Stimulated activated naive CD8-positive, alpha-beta T cell treated with anti-CD3 and anti-CD28 coated beads, Interleukin-15, Interleukin-2, amounts not matched to agents 100 ng/mL and 50 ng/mL, for 24 hours (primary cell): ENCODE measurements at regions not wholly inside any gene's neighbourhood (a gene's known extent, or its start where the extent isn't known, plus 50 kb on each side); places are given as distances from the start of the nearest gene placed in this dataset.
"Not testable (repeated sequence)": the region's sequence is repeated elsewhere in the genome, so short reads cannot be mapped to it uniquely, and the experiment has no call there.

Experiments
- H3K27ac Mint-ChIP-seq: one replicate; pipeline ENCODE4 v1.8.0; 2021; ENCODE audit warnings: mild to moderate bottlenecking, mixed read lengths
- H3K27me3 Mint-ChIP-seq: one replicate; pipeline ENCODE4 v1.8.0; 2021; ENCODE audit warnings: mixed read lengths
- H3K36me3 Mint-ChIP-seq: one replicate; pipeline ENCODE4 v1.8.0; 2021; ENCODE audit warnings: low read depth, mixed read lengths
- H3K4me1 Mint-ChIP-seq: one replicate; pipeline ENCODE4 v1.8.0; 2021; ENCODE audit warnings: low read depth, mixed read lengths
- H3K4me3 Mint-ChIP-seq: one replicate; pipeline ENCODE4 v1.8.0; 2021; ENCODE audit warnings: mild to moderate bottlenecking, mixed read lengths
- H3K9me3 Mint-ChIP-seq: one replicate; pipeline ENCODE4 v1.8.0; 2021; ENCODE audit warnings: mixed read lengths

DNA sequence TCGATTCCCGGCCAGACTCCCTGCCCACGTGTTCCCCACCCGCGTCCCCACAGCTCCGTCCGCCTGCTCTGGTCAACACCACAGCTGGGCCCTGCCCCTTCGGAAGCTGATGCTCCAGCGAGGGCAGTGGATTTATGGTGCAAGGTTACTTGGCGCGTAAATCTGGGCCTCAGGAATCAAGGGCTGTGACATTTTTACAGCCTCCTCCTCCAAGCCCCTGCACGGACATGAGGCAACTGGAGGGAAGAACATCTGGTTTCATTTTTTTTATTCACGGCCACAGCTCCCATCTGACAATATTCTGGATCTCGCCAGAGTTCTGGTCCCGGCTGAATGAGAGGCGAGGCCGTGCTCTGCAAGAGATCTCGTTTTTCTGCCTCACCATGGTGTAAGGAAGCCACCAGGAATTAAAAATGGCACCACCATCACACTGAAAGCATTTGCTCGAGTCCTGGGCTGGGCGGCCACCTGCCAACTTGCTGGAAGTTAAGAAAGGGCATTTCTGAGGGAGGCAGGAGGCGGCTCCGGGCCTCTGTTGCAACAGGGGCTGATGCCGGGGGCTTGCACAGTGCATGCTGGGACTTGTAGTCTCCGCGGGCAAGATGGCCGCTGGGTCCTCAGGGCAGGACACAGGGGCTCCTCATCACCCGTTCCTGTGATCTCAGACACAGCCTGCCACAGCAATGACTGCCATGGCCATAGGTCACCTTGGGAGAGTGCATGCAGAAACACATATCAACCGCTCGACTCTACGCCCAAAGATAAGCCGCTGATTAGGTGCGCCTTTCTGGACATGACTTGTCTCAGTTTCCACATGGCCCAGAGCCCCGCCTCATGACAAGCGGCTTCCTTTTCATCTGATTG is 148.5 kb downstream of the LY86 start:
- no peaks in the 10 kb centered on the region for H3K4me1 Mint-ChIP-seq
- H3K9me3 Mint-ChIP-seq, result no peaks in the 10 kb centered on the region
- no peak overlapping the region for H3K27ac Mint-ChIP-seq
- no peak overlapping the region for H3K4me3 Mint-ChIP-seq
- H3K36me3 Mint-ChIP-seq, result no peaks in the 10 kb centered on the region
- H3K27me3 Mint-ChIP-seq, result peaks cover 27% of the 10 kb centered on the region

- Mint-ChIP-seq H3K27me3 (peaks cover 27% of the 10 kb centered on the region), H3K9me3 (no peaks in the 10 kb centered on the region), H3K4me1 (no peaks in the 10 kb centered on the region), H3K4me3 (no peak overlapping the region), H3K27ac (no peak overlapping the region), H3K36me3 (no peaks in the 10 kb centered on the region)
Measured at GRCh38 chr6:6737671-6738070, 149.2 kb downstream of the LY86 start.

GRCh38 chr6:6738108-6738507 is 149.6 kb downstream of the LY86 start:
- Mint-ChIP-seq H3K27me3 (peaks cover 27% of the 10 kb centered on the region), H3K9me3 (no peaks in the 10 kb centered on the region), H3K36me3 (no peaks in the 10 kb centered on the region), H3K4me3 (no peak overlapping the region), H3K4me1 (no peaks in the 10 kb centered on the region), H3K27ac (no peak overlapping the region)

DNA sequence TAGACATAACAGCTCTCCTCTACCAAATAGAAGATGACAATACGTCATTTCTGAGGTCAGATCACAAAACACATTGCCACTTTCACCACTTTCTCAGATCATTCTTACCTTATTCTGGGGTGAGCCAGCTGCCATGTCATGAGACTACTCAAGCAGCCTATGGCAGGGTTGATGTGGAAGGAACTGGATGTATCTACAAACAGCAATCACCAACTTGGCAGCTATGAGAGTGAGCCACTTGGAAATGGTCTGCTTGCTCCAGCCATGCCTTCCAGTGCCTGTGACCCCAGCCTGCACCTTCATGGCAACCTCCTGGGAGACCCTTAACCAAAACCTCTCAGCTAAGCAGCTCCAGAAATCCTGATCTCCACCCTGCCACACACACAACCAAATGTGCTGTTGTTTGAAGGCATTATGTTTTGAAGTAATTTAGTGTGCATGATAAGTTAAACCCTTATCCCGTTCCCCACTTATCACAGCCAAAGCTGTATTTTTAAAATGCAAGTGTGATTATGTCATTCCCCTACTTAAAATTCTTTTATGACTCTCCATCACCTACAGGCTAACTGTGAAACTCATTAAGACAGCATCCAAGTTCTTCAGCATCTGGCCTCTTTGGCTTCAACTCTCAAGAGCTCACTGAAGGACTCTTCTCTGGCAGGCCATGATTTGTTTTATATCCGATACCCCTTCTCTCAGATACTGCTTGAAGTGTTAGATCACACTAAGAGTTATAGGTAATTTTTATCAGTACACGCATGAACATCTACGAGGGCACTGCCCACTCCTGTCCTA is 150.6 kb downstream of the LY86 start:
- Mint-ChIP-seq H3K9me3 (no peaks in the 10 kb centered on the region), H3K4me1 (no peaks in the 10 kb centered on the region), H3K27ac (no peak overlapping the region), H3K4me3 (no peak overlapping the region), H3K27me3 (peaks cover 20% of the 10 kb centered on the region), H3K36me3 (no peaks in the 10 kb centered on the region)

DNA sequence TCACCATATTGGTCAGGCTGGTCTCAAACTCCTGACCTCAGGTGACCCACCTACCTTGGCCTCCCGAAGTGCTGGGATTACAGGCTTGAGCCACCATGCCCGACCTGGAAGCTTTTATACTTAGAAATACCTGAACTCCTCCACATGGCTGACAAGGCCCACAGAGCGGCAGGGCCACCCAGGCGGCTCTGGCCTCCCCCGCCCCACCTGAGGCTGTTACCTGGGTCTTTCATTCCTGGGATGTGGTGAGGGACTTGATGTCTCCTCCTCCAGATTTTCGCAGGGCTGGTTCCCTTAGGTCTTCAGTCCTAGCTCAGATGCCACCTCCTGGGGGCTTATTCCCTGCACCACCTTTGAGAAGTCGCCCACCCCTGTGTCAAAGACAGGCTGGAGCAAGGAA is 152.1 kb downstream of the LY86 start:
- no peaks in the 10 kb centered on the region for H3K4me1 Mint-ChIP-seq
- no peak overlapping the region for H3K27ac Mint-ChIP-seq
- no peak overlapping the region for H3K4me3 Mint-ChIP-seq
- peaks cover 20% of the 10 kb centered on the region for H3K27me3 Mint-ChIP-seq
- no peaks in the 10 kb centered on the region for H3K9me3 Mint-ChIP-seq
- no peaks in the 10 kb centered on the region for H3K36me3 Mint-ChIP-seq

DNA sequence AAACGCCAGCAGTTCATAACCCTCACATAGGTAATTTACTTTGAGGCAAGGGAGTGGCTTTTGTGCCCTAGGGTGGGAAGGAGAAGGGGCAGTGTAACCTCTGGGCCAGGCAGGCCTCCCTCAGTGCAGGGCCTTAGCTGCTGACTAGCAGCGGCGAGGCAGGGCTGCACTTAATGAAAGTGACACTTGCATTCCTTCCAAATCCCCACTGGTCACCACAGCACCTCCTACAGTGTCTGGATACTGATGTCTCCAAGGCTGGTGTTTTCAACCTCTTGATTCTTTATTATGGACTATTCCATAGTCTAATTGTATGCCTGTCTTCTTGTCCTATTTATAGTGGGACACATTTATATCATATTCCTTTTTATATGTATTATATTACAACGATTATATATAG is 152.7 kb downstream of the LY86 start:
- Mint-ChIP-seq H3K4me1 (no peaks in the 10 kb centered on the region), H3K27ac (no peak overlapping the region), H3K36me3 (no peaks in the 10 kb centered on the region), H3K4me3 (no peak overlapping the region), H3K27me3 (peaks cover 18% of the 10 kb centered on the region), H3K9me3 (no peaks in the 10 kb centered on the region)

GRCh38 chr6:6742535-6742934 is 154.0 kb downstream of the LY86 start:
- Mint-ChIP-seq H3K36me3 (no peaks in the 10 kb centered on the region), H3K4me1 (no peaks in the 10 kb centered on the region), H3K4me3 (no peak overlapping the region), H3K9me3 (no peaks in the 10 kb centered on the region), H3K27ac (no peak overlapping the region), H3K27me3 (peaks cover 17% of the 10 kb centered on the region)

- Mint-ChIP-seq H3K4me1 (no peaks in the 10 kb centered on the region), H3K9me3 (no peaks in the 10 kb centered on the region), H3K4me3 (no peak overlapping the region), H3K27ac (no peak overlapping the region), H3K27me3 (peaks cover under 1% of the 10 kb centered on the region), H3K36me3 (no peaks in the 10 kb centered on the region)
Measured at GRCh38 chr6:6744551-6744950, 156.0 kb downstream of the LY86 start.

DNA sequence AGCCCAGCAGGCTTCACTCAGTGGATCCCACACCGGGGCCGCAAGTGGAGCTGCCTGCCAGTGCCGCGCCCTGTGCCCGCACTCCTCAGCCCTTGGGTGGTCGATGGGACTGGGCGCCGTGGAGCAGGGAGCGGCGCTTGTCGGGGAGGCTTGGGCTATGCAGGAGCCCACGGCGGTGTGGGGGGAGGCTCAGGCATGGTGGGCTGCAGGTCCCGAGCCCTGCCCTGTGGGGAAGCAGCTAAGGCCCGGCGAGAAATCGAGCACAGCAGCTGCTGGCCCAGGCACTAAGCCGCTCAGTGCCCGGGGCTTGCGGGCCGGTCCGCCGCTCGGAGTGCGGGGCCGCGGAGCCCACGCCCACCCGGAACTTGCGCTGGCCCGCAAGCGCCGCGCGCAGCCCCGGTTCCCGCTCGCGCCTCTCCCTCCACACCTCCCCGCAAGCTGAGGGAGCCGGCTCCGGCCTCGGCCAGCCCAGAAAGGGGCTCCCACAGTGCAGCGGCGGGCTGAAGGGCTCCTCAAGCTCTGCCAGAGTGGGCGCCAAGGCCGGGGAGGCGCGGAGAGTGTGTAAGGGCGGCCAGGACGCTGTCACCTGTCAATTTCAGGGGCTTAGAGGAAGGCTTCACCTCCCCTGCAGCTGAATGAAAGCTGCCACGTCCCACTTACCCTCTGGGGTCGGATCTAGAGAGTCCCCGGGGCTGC is 157.3 kb downstream of the LY86 start:
- not testable (repeated sequence) for H3K9me3 Mint-ChIP-seq, H3K4me3 Mint-ChIP-seq, H3K27me3 Mint-ChIP-seq, H3K27ac Mint-ChIP-seq, H3K4me1 Mint-ChIP-seq, H3K36me3 Mint-ChIP-seq

DNA sequence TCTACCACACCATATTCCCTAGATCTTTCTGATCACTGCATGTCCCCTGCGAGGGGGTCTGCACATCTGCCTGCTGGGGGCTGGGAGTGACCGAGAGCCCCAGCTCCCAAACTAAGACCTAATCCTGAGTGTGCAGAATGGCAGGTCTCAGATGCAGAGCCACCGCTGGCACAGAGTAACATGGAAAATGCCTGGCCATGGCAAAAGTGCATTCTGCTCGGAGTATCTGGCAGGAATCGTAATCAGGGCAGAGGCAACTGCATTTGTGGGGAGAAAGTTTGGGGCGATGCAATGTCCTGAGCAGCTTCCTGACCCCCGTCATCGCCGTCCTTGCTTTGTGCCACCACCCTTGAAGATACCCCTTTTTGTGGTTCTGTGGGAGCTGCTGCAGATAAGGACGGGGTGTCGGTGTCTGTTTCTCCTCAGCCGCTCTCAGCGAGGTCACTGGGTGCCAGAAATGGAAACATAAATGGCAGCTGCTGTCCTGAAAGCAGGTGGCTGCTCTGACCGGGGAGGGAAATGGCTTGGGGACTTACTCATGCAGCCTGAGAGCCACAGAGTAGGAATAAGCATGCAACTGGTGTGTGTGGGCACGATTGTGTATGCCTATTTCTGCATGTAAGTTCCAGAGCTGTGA is 157.9 kb downstream of the LY86 start:
- no peaks in the 10 kb centered on the region for H3K36me3 Mint-ChIP-seq
- H3K9me3 Mint-ChIP-seq, result no peaks in the 10 kb centered on the region
- no peak overlapping the region for H3K4me3 Mint-ChIP-seq
- no peak overlapping the region for H3K27ac Mint-ChIP-seq
- H3K4me1 Mint-ChIP-seq, result peaks cover 7% of the 10 kb centered on the region
- no peaks in the 10 kb centered on the region for H3K27me3 Mint-ChIP-seq

GRCh38 chr6:6746970-6747338 is 158.4 kb downstream of the LY86 start:
- H3K27me3 Mint-ChIP-seq, result no peaks in the 10 kb centered on the region
- H3K9me3 Mint-ChIP-seq, result no peaks in the 10 kb centered on the region
- H3K27ac Mint-ChIP-seq, result no peak overlapping the region
- H3K36me3 Mint-ChIP-seq, result no peaks in the 10 kb centered on the region
- no peak overlapping the region for H3K4me3 Mint-ChIP-seq
- H3K4me1 Mint-ChIP-seq, result peaks cover 11% of the 10 kb centered on the region

DNA sequence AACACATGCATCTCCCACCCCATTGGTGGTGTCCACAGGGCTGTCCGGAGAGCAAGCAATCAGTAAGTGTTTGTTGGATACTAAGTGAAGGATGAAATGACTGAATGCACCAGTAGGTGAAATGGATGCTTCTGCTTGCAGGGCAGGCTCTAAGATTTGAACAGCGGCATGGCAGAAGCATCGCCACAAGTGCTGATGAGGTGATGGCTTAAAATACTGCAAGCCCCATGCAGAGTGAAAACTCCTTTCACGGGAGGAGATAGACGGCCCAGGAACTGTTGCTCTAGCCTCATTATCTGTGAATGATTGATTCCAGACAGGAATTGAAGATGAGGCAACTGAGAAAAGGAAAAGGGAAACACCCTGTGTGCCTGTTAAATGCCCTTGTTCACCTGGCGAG is 158.9 kb downstream of the LY86 start:
- Mint-ChIP-seq H3K27ac (no peak overlapping the region), H3K4me3 (no peak overlapping the region), H3K4me1 (peaks cover 12% of the 10 kb centered on the region), H3K9me3 (no peaks in the 10 kb centered on the region), H3K36me3 (no peaks in the 10 kb centered on the region), H3K27me3 (no peaks in the 10 kb centered on the region)

DNA sequence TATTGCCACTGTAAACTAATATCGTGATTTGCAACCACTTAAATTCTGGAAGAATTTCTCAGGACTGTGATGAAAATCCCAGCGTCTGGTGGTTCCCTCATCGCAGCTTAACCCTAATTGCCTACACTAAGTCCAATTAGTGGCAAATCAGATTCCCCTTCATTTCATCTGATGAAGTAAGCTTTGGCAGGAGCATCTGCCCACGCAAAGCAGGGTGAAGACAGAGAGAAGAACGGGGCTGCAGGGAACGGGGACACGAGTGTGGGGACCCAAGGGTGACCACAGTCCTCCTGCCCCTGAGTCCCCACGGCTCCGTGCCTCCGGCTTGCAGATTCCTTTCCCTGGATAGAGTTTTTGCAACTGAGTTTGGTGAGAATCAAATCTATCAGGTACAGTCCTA is 159.5 kb downstream of the LY86 start:
- Mint-ChIP-seq H3K36me3 (no peaks in the 10 kb centered on the region), H3K4me3 (no peak overlapping the region), H3K4me1 (peaks cover 12% of the 10 kb centered on the region), H3K27me3 (no peaks in the 10 kb centered on the region), H3K27ac (no peak overlapping the region), H3K9me3 (no peaks in the 10 kb centered on the region)

DNA sequence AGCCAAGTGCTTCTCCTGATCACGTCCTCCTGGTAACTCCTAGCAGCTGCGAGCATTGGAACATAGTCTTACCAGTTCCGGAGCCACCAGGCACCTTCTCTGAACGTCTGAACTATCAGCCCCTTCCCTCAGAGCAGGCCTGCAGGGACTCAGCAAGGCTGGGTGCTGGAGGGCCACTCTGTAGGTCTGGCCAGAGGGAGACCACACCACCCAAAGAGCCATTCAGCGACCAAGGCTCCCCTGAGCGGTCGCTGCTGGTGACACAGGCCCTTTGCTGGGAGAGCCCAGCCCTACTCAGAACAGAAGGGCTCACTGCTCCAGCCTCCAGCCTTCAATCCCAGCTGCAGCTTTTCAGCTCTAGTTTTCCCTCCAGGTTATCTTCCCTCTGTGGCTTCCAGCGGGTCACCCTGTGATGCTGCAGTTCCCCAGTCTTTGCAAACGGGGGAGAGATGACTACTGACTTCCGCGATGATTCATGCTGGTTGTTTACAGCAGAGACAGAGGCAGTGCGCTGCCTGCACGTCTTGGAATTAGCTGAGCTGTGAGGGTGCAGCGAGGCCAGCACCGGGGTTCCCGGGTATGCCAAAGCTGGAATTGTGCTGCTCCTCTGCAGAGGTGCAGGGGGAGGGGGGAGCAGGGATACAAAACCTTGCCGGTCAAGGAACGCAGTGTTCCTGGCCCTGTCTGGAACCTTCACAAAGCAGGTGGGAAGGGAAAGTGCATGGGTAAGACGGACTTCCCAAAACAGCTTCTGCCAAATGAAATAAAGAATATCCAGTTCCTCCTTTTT is 161.4 kb downstream of the LY86 start:
- Mint-ChIP-seq H3K27me3 (no peaks in the 10 kb centered on the region), H3K4me1 (peaks cover 12% of the 10 kb centered on the region), H3K9me3 (no peaks in the 10 kb centered on the region), H3K27ac (no peak overlapping the region), H3K36me3 (no peaks in the 10 kb centered on the region), H3K4me3 (no peak overlapping the region)
